ENCODE measurements at regions not wholly inside any gene's neighbourhood (a gene's known extent, or its start where the extent isn't known, plus 50 kb on each side); places are given as distances from the start of the nearest gene placed in this dataset.

DNA sequence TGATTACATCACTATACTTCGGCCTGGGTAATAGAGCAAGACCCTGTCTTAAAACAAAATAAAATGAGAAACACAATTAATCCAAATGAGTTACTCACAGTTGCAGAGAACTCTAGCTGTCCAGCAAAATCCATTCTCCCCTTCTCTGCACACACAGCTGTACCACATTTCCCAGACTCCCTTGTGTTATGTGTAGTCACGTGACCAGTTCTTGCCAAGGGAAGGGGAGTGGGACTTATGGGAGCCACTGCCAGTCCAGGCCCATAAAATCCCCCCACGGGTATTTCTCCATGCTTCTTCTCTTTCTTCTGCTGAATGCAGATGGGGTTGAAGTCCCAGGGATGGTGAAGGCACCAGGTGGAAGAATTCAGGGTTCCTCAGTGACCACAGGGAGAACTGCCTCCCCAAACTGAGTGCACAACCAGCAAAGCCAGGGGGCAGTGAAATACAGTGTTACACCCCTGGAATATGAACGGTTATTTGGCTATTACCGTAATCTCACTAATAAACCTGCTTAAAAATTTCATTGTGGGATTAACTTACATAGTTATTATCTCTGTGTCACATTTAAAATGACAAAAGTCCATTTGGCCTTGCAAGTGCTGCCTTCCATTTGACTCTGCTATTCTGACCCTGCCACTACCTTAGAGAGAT, 85.6 kb upstream of the FMN2 start:
- DNase-seq (ENCODE audit: insufficient read length, low spot score) = no peak
- FAIRE-seq = no peak

DNA sequence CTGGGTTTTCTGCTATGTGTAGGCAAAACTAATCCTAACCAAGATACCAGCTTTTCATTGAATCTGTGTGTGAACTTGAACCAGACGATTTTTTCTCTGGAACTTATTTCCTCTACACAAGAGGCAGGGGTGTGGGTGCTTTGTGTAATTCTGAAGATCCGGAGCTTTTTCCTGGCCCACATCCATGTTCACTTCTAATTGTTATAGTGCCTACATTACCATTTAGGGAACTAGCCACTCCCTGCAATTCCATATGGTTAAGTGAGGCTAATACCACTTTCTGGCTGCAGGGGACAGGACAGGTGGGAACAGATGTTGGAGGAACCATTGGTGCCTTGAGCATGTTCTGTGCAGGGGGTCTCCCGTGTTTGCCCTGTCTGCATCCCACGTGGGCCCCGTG, 83.4 kb upstream of the FMN2 start:
- FAIRE-seq (no peak), DNase-seq (ENCODE audit: insufficient read length, low spot score) (no peak)

DNA sequence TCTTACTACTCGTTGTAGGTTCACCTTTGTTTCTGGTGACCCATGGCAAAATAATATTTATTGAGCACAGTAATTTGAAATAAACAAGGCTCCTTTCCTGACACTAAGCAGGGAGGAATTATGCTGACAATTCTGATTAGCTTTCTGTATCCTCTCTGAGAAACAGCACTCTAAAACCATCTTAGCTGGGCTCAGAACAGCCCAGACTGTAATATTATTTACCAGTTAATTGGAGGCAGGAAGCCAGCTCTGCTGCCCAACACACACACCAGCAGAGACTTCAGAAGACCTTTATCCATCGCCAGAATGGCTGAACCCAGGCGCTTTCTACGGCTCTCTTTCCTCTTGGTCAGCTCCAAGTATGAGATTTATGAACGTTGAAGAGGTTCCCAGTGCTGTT, 77.6 kb upstream of the FMN2 start:
- FAIRE-seq = no peak
- DNase-seq (ENCODE audit: insufficient read length, low spot score) = no peak

DNA sequence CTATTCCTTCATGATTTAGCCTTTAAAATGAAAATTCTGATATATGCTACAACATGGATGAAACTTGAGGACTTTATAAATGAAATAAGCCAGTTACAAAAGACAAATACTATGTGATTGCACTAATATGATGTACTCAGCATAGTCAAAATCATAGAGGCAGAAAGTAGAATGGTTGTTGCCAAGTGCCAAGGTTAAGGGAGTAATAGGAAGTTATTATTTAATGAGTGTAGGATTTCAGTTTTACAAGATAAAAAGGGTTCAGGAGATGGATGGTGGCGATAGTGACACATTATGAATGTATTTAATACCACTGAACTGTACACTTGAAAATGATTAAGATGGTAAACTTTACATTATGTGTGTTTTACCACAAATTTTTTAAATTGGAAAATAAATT, 73.1 kb upstream of the FMN2 start:
- no peak for FAIRE-seq

DNA sequence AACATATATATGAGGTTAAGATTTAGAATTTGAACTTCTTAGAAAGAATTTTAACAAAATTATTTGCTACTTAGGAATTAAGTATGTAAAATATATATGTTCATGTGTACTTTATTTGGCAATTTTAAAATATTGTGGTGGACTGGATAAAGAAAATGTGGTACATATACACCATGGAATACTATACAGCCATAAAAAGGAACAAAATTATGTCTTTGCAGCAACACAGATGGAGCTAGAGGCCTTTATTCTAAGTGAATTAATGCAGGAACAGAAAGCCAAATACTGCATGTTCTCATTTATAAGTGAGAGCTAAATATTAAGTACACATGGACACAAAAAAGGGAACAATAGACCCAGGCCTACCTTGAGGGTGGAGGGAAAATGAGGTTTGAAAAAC, 72.2 kb upstream of the FMN2 start:
- FAIRE-seq (no peak), DNase-seq (ENCODE audit: insufficient read length, low spot score) (no peak)

More for the DNA sequence above, 73.1 kb upstream of the FMN2 start:
- DNase-seq (ENCODE audit: insufficient read length, low spot score) = no peak

DNA sequence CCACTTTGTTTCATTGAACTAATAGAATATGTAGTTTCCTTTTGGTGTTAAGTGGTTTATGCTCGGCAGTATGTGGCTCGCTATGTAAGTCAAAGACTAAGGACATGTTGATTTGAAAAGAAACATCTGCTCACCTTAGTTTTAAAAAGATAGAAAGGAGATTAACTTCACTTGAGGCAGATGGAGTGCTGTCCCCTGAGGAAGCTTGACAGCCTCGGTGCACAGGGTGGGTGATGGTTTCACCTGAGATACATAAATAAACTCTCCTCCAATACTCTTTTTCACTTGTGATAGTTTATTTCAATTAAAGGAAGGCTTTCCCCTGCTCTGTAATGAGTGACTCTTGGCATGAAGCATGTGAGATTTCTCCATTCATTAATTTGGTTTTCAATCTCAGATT, 70.8 kb upstream of the FMN2 start:
- DNase-seq (ENCODE audit: insufficient read length, low spot score) = no peak
- no peak for FAIRE-seq

DNA sequence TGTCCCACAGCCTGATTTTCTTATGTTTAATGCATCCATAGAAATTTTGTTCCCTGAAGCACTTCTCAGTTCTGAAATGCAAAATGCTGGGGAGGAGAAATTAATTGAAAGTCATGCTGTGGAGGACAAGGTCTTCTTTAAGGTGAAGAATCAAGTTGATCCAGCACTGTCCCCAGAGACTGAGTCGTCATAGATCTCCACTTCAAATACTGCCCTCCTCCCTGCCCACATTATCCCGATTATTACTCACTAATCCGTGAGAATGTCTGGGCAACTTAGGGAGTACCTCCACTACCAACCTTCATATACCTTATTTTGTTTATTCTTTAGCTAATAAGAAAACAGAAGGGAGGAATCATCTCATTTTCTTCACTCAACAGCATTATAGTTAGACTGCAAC, 70.0 kb upstream of the FMN2 start:
- no peak for FAIRE-seq
- DNase-seq (ENCODE audit: insufficient read length, low spot score) = no peak

DNA sequence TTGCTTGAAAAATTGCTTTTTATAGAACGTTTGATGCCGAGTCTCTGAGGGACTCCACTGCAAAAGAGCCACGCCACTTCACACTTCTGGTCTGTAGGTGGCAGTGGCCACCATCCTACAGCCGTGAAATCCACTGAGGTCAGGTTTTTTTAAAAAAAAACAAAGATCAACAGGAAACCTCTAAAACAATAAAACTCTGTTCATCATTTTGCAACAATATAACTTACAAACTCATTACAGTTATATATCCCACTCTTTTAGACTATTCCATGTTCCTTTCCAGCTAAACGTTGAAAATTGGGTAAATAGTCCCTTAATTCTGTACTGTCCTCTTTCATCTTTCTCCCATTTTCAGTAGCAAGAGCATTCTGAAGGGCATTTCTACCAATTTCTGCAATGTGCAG, 64.6 kb upstream of the FMN2 start:
- DNase-seq (ENCODE audit: insufficient read length, low spot score) = peak; percentile 10
- FAIRE-seq = no peak

DNA sequence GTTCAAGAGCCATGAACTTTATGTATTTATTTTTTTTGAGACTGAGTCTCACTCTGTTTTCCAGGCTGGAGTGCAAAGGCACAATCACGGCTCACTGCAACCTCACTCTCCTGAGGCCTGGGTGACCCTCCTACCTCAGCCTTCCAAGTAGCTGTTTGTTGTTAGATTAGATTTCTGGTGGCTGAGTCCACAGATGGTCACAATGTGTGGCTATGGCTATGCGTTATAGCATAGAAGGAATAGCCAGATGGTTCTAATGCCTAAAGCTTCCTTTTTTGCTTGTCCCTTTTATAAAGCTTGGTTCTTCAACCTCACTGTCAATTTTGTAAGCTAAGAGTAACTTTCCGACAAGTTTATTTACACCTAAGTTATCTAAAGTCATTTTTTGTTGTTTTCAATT, 62.3 kb upstream of the FMN2 start:
- DNase-seq (ENCODE audit: insufficient read length, low spot score) (no peak), FAIRE-seq (no peak)

DNA sequence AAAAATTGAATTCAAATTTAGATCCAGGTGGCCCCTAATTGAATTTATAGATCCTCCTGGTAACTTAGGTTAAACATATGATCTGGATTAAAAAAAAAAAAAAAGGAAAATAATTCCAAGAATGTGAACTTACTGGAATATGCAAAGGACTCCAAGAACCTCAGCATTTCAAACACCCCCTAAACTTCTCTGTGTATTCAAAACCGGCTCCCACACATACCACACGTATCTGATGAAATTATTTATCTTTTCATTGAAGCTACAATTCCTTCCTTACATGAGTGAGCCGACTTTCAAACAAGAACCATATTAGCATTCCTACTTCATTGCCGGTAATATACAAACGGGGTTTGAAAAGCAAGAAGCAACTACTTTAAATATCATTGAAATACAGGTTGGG, 61.4 kb upstream of the FMN2 start:
- FAIRE-seq (no peak), DNase-seq (ENCODE audit: insufficient read length, low spot score) (no peak)

DNA sequence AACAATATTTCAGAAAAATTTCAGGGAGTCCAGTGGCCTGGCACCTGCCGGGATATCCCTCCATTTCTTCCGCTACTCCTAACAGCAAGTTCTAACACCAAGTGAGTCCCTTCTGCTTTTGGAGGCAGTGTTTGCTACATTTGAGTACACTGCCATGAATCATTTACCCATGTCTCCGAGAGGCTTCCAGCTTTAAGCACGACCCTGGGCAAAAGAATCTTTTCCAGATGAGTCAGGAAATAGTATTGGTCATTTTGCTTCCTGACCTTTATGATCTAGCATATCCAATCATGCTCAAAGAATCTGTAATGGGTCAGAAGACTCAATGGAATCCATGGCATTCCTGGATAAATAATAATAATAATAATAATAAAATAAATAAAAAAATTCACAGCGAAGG, 60.7 kb upstream of the FMN2 start:
- no peak for DNase-seq (ENCODE audit: insufficient read length, low spot score)
- no peak for FAIRE-seq

DNA sequence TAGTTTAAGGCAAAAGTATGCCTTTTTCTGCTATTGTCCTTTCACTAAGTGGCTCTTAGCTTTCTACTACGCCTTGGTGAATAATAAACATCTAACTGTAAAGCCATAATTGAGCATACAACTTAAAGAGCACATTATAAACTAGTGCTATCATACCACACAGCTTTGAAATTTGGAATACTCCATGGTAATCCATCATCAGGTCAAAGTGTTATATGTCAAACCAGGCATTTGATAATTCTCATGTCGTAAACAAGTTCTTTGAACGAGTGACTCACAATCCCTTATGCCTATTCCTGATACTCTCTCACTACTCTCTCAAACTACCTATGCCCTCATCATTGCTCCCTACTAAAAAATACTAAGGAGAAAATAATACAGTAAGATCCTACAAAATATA, 60.3 kb upstream of the FMN2 start:
- DNase-seq (ENCODE audit: insufficient read length, low spot score) (no peak), FAIRE-seq (no peak)

DNA sequence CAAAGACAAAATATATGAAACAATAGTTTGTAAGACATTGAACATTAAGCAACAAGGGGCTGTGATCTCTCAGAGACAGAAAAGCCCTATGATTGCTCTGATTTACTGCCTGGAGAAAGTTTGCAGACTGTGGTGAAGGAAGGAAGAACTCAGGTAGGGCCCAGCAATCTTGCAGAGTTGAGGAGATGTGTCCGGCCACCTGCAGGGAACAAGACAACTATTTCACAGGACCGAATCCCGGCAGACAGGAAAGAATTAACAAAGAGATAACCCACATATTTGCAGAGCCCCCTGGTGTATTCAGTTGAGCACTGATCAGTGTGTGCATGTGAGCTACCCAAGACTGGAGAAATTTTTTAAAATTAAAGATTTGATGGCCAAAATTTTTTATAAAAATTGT, 58.3 kb upstream of the FMN2 start:
- FAIRE-seq (no peak), DNase-seq (ENCODE audit: insufficient read length, low spot score) (no peak)

DNA sequence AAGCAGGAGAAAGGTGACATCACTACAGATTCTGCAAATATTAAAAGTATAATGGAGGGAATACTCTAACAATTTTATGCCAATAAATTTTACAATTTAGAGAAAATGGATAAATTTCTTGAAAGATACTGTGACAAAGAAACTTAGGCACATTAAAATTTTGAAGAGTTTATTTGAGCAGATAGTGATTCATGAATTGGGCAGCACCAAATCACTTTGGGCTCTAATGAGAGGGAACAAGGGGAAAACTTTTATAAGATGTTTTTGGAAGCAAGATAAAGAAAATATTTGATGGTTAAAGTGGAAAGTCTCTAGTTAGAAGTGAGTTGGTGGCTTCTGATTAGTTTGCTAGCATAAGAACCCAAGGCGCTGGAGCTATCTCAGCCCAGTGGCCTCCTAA, 55.2 kb upstream of the FMN2 start:
- DNase-seq (ENCODE audit: insufficient read length, low spot score) (no peak), FAIRE-seq (no peak)
